GM18517 (cell line): ENCODE measurements at regions not wholly inside any gene's neighbourhood (a gene's known extent, or its start where the extent isn't known, plus 50 kb on each side); places are given as distances from the start of the nearest gene placed in this dataset.

ENCODE experiments used
- ATAC-seq: cut with Tn5 transposase; IDR thresholded peaks from one replicate; pipeline ENCODE4 v1.9.1; 2021; ENCODE audit warnings: mild to moderate bottlenecking, moderate library complexity; ENCODE audit not compliant: unreplicated experiment

DNA sequence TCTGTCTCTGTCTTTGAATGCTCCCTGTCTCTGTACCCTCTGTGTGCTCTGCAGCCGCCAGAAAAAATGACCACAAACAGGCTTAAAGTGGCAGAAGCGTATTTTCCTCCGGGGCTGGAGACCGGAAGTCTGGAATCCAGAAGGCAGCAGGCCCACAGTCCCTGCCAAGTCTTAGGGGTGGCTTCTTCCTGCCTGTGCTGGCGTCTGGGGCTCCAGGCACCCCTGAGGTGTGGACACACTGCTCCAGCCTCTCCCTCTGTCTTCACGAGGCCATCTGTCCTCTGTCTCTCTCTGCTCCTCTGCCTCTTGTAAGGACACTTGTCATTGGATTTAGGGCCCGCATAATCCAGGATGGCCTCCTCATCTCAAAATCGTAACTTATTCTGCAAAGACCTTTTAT is 298.4 kb upstream of the IRX4 start:
- no peak for ATAC-seq

- ATAC-seq: no peak
Observed at GRCh38 chr5:2180456-2180855, 297.7 kb upstream of the IRX4 start.

GRCh38 chr5:2179861-2180260 is 297.1 kb upstream of the IRX4 start:
- no peak for ATAC-seq

GRCh38 chr5:2178528-2178927 is 295.8 kb upstream of the IRX4 start:
- ATAC-seq: no peak

- no peak for ATAC-seq
Observed at GRCh38 chr5:2178071-2178477, 295.3 kb upstream of the IRX4 start.

DNA sequence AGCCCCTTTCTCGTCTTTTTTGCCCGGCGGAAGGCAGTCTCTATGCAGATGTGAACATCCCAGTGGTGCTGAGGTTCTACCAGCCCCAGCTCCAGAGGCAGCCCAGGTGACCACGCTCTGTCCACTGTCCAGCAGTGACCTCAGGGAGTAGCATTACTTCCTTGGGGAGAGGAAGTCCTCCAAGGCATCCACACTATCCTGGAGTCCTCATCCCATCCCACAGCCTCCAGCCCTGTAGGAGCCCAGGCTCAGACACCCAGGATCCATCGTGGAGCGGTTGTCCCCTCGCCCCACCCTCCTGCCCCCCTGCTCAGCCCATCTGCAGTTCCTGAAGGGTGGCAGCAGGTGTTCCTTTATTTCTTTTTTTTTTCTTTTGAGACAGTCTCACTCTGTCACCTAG is 294.5 kb upstream of the IRX4 start:
- no peak for ATAC-seq

DNA sequence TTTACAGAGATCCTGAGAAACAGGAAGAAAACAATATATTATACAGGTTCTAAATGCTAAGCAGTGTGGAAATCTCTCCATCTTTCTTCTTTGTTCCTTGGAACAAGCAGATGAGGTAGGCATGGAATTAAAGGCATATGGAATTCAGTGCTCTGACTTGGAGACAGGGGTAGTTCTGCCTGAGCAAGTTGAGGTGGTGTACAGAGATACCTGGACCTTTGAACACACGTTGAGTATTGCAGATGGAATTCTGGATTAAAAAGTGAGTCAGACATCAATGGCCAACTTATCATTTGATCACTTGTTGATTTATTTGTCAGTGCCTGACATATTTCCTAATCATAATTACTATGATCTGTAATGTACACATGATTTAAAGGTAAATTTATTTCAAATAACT is 293.9 kb upstream of the IRX4 start:
- no peak for ATAC-seq

GRCh38 chr5:2175842-2176404 is 293.2 kb upstream of the IRX4 start:
- no peak for ATAC-seq

- no peak for ATAC-seq
Observed at GRCh38 chr5:2175041-2175440, 292.3 kb upstream of the IRX4 start.

DNA sequence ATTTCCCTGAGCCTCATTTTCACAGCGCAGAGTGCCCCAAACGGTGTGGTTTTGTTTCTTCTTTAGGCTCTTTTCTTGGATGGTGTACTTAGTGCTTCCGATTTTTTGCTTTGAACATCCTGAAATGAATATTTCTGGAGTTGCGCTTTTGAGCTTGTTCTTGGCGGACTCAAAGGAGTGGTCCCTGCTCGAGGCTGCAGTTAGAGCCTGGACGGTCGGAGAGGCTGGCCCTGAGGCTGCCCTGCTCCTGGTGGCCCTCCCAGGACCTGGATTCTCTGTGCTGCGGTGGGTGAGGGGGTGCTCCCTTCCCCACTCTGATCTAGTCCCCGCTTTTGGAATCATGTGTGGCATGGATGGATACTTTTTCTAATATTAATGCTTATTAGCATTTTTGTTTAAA is 291.8 kb upstream of the IRX4 start:
- ATAC-seq: no peak

GRCh38 chr5:2173151-2173834 is 290.6 kb upstream of the IRX4 start:
- ATAC-seq: no peak

GRCh38 chr5:2172471-2172870 is 289.7 kb upstream of the IRX4 start:
- ATAC-seq: no peak

DNA sequence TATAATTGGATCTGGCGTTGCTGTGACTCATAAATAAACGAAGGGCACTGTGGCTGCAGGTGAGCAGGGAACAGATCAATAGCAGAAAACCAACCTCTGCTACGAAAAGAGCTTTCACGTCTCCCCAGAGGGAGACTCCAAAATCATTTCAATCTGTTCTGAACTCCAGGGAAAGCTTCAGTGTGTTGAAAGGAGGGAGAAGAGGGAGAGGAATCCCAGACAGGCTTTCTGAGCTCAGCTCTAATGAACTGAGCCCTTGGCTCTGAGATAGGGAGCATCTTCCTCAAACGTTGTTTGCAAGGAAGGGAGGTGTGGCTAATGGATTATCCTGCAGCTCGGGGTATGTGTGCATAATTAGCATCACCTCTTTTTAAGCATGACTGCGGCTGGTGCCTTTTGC is 288.0 kb upstream of the IRX4 start:
- ATAC-seq: no peak

- no peak for ATAC-seq
Observed at GRCh38 chr5:2169850-2170760, 287.4 kb upstream of the IRX4 start.

GRCh38 chr5:2169430-2169808 is 286.7 kb upstream of the IRX4 start:
- ATAC-seq: no peak

- no peak for ATAC-seq
Observed at GRCh38 chr5:2168601-2169429, 286.1 kb upstream of the IRX4 start.

GRCh38 chr5:2167671-2168070 is 284.9 kb upstream of the IRX4 start:
- no peak for ATAC-seq

DNA sequence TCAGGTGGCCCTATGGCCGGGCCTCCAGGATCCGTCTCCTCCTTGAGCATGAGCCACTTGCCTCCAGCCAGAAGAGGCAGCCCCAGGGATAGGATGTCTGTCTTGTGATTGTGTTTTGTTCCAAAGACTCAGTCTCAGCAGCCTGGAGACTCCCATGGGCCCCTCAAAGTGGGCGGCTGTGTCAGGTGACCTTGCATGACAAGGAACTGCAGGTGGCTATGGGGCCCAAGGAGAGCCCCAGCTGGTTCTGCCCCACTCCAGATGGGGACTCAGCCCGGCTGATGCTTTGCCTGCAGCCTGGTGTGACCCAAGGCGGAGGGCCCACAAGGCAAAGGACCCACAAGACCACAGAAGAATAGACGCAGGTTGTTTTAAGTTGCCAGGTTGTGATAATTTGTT is 284.3 kb upstream of the IRX4 start:
- ATAC-seq: no peak

GRCh38 chr5:2166306-2166978 is 283.7 kb upstream of the IRX4 start:
- ATAC-seq: no peak

DNA sequence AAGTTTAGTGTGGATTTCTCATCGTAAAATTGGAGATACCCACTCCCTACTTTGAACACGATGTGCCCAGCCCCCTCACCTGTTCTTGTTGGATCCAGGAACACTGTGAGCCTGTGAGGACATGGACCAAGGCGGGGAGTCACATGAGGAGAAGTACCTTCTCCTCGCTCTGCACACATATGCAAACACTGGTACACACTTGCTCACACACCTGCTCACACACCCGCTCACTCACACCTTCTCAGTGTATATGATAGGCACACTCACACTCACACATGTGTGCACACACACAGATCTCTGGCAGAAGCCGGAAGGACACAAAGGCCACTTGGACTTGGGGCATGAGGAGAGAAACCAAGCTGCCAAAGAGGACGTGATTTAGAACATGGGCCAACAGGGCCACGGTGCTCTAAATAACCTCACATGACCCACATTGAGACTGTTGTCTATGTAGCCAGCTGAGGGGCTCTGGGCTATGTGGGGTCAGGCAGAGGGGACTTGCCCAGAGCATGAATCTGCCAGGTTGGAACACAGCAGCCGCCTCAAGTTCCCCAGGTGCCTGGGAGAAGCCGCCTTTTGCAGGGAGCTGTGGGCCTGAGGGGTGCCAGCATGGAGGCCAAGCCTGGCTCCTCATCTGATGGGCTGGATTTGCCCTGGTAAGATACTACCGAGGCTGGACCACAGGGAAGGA is 283.0 kb upstream of the IRX4 start:
- ATAC-seq: no peak
